ENCODE measurements at regions not wholly inside any gene's neighbourhood (a gene's known extent, or its start where the extent isn't known, plus 50 kb on each side); places are given as distances from the start of the nearest gene placed in this dataset.
"Not testable (repeated sequence)": the region's sequence is repeated elsewhere in the genome, so short reads cannot be mapped to it uniquely, and the experiment has no call there.

- Histone ChIP-seq H3K4me3 (no peak overlapping the region), H3K4me1 (no peaks in the 10 kb centered on the region)
- in situ Hi-C loops (cut with MboI; ENCODE audit: low sequenced_read_pairs): no loop called here
Measured at GRCh38 chr4:59517007-59517406, 1683.1 kb upstream of the ADGRL3 start.

GRCh38 chr4:59518005-59518823 is 1681.9 kb upstream of the ADGRL3 start:
- no peak overlapping the region for H3K4me3 ChIP-seq
- DNase-seq (ENCODE audit: low spot score in 2 of 2): no peak
- in situ Hi-C loops (cut with MboI; ENCODE audit: low sequenced_read_pairs): no loop called here

More at GRCh38 chr4:59517007-59517406, 1683.1 kb upstream of the ADGRL3 start:
- no peak for DNase-seq (ENCODE audit: low spot score in 2 of 2)
- Histone ChIP-seq H3K36me3 (replicated peaks) (no peaks in the 10 kb centered on the region), H3K27me3 (ENCODE audit: low read depth) (no peaks in the 10 kb centered on the region), H3K9me3 (no peaks in the 10 kb centered on the region)

GRCh38 chr4:59525885-59526284 is 1674.2 kb upstream of the ADGRL3 start:
- Histone ChIP-seq H3K9me3 (no peaks in the 10 kb centered on the region), H3K36me3 (replicated peaks) (no peaks in the 10 kb centered on the region), H3K27me3 (ENCODE audit: low read depth) (no peaks in the 10 kb centered on the region), H3K4me3 (no peak overlapping the region), H3K4me1 (no peaks in the 10 kb centered on the region)
- DNase-seq (ENCODE audit: low spot score in 2 of 2): no peak
- in situ Hi-C loops (cut with MboI; ENCODE audit: low sequenced_read_pairs): no loop called here

More at GRCh38 chr4:59518005-59518823, 1681.9 kb upstream of the ADGRL3 start:
- no peaks in the 10 kb centered on the region for H3K9me3 ChIP-seq
- no peaks in the 10 kb centered on the region for H3K36me3 ChIP-seq (replicated peaks)
- no peaks in the 10 kb centered on the region for H3K27me3 ChIP-seq (ENCODE audit: low read depth)
- no peaks in the 10 kb centered on the region for H3K4me1 ChIP-seq

GRCh38 chr4:59535541-59535940 is 1664.6 kb upstream of the ADGRL3 start:
- in situ Hi-C loops (cut with MboI; ENCODE audit: low sequenced_read_pairs): no loop called here
- no peaks in the 10 kb centered on the region for H3K4me1 ChIP-seq
- H3K36me3 ChIP-seq (replicated peaks): no peaks in the 10 kb centered on the region
- H3K4me3 ChIP-seq: no peak overlapping the region
- H3K9me3 ChIP-seq: no peaks in the 10 kb centered on the region
- H3K27me3 ChIP-seq (ENCODE audit: low read depth): no peaks in the 10 kb centered on the region
- DNase-seq (ENCODE audit: low spot score in 2 of 2): no peak

- in situ Hi-C loops (cut with MboI; ENCODE audit: low sequenced_read_pairs): no loop called here
- Histone ChIP-seq H3K4me3 (no peak overlapping the region), H3K4me1 (no peaks in the 10 kb centered on the region), H3K27me3 (ENCODE audit: low read depth) (no peaks in the 10 kb centered on the region), H3K36me3 (replicated peaks) (no peaks in the 10 kb centered on the region), H3K9me3 (no peaks in the 10 kb centered on the region)
- DNase-seq (ENCODE audit: low spot score in 2 of 2): no peak
Measured at GRCh38 chr4:59536428-59536827, 1663.7 kb upstream of the ADGRL3 start.

GRCh38 chr4:59537246-59537886 is 1662.8 kb upstream of the ADGRL3 start:
- in situ Hi-C loops (cut with MboI; ENCODE audit: low sequenced_read_pairs): no loop called here
- Histone ChIP-seq H3K27me3 (ENCODE audit: low read depth) (no peaks in the 10 kb centered on the region), H3K9me3 (no peaks in the 10 kb centered on the region), H3K4me3 (no peak overlapping the region), H3K36me3 (replicated peaks) (no peaks in the 10 kb centered on the region), H3K4me1 (no peaks in the 10 kb centered on the region)
- no peak for DNase-seq (ENCODE audit: low spot score in 2 of 2)

GRCh38 chr4:59539401-59539800 is 1660.7 kb upstream of the ADGRL3 start:
- no peak for DNase-seq (ENCODE audit: low spot score in 2 of 2)
- Histone ChIP-seq H3K27me3 (ENCODE audit: low read depth) (no peaks in the 10 kb centered on the region), H3K4me1 (no peaks in the 10 kb centered on the region), H3K9me3 (no peaks in the 10 kb centered on the region), H3K36me3 (replicated peaks) (no peaks in the 10 kb centered on the region), H3K4me3 (no peak overlapping the region)
- in situ Hi-C loops (cut with MboI; ENCODE audit: low sequenced_read_pairs): no loop called here

- no peaks in the 10 kb centered on the region for H3K27me3 ChIP-seq (ENCODE audit: low read depth)
- in situ Hi-C loops (cut with MboI; ENCODE audit: low sequenced_read_pairs): no loop called here
- no peaks in the 10 kb centered on the region for H3K4me1 ChIP-seq
- H3K4me3 ChIP-seq: no peak overlapping the region
- H3K9me3 ChIP-seq: no peaks in the 10 kb centered on the region
- H3K36me3 ChIP-seq (replicated peaks): no peaks in the 10 kb centered on the region
- no peak for DNase-seq (ENCODE audit: low spot score in 2 of 2)
Measured at GRCh38 chr4:59540311-59540710, 1659.8 kb upstream of the ADGRL3 start.

- H3K4me1 ChIP-seq: no peaks in the 10 kb centered on the region
Measured at GRCh38 chr4:59553063-59553720, 1646.9 kb upstream of the ADGRL3 start.

GRCh38 chr4:59553721-59554091 is 1646.4 kb upstream of the ADGRL3 start:
- no peaks in the 10 kb centered on the region for H3K27me3 ChIP-seq (ENCODE audit: low read depth)
- no peak for DNase-seq (ENCODE audit: low spot score in 2 of 2)
- no peaks in the 10 kb centered on the region for H3K9me3 ChIP-seq
- no peaks in the 10 kb centered on the region for H3K36me3 ChIP-seq (replicated peaks)
- no peak overlapping the region for H3K4me3 ChIP-seq
- H3K4me1 ChIP-seq: no peaks in the 10 kb centered on the region
- in situ Hi-C loops (cut with MboI; ENCODE audit: low sequenced_read_pairs): no loop called here

More at GRCh38 chr4:59553063-59553720, 1646.9 kb upstream of the ADGRL3 start:
- Histone ChIP-seq H3K27me3 (ENCODE audit: low read depth) (no peaks in the 10 kb centered on the region), H3K36me3 (replicated peaks) (no peaks in the 10 kb centered on the region), H3K9me3 (no peaks in the 10 kb centered on the region), H3K4me3 (no peak overlapping the region)
- in situ Hi-C loops (cut with MboI; ENCODE audit: low sequenced_read_pairs): no loop called here
- no peak for DNase-seq (ENCODE audit: low spot score in 2 of 2)

GRCh38 chr4:59556191-59556590 is 1643.9 kb upstream of the ADGRL3 start:
- in situ Hi-C loops (cut with MboI; ENCODE audit: low sequenced_read_pairs); H3K4me1 ChIP-seq; H3K9me3 ChIP-seq; H3K4me3 ChIP-seq; H3K36me3 ChIP-seq (replicated peaks); DNase-seq (ENCODE audit: low spot score in 2 of 2); H3K27me3 ChIP-seq (ENCODE audit: low read depth): not testable (repeated sequence)

- H3K9me3 ChIP-seq; H3K27me3 ChIP-seq (ENCODE audit: low read depth); DNase-seq (ENCODE audit: low spot score in 2 of 2); in situ Hi-C loops (cut with MboI; ENCODE audit: low sequenced_read_pairs); H3K36me3 ChIP-seq (replicated peaks); H3K4me1 ChIP-seq; H3K4me3 ChIP-seq: not testable (repeated sequence)
Measured at GRCh38 chr4:59560141-59560648, 1639.9 kb upstream of the ADGRL3 start.

- DNase-seq (ENCODE audit: low spot score in 2 of 2): no peak
- in situ Hi-C loops (cut with MboI; ENCODE audit: low sequenced_read_pairs): no loop called here
- no peaks in the 10 kb centered on the region; the same call in 1 of the 2 replicates for H3K9me3 ChIP-seq
Measured at GRCh38 chr4:59565836-59566235, 1634.3 kb upstream of the ADGRL3 start.

More at GRCh38 chr4:59565836-59566235, 1634.3 kb upstream of the ADGRL3 start:
- H3K36me3 ChIP-seq (replicated peaks): no peaks in the 10 kb centered on the region
- no peaks in the 10 kb centered on the region for H3K27me3 ChIP-seq (ENCODE audit: low read depth)
- no peak overlapping the region for H3K4me3 ChIP-seq
- no peaks in the 10 kb centered on the region for H3K4me1 ChIP-seq
